GM08714 (cell line): ENCODE measurements at regions not wholly inside any gene's neighbourhood (a gene's known extent, or its start where the extent isn't known, plus 50 kb on each side); places are given as distances from the start of the nearest gene placed in this dataset.
"Not testable (repeated sequence)": the region's sequence is repeated elsewhere in the genome, so short reads cannot be mapped to it uniquely, and the experiment has no call there.

Experiments
- H3K4me3 ChIP-seq: fragments of 200-500 bp; sonication (Bioruptor generic); 2 replicates; pipeline ENCODE4 v1.5.1; 2014; ENCODE audit warnings: mild to moderate bottlenecking, low read length, inconsistent platforms
- ZNF274 ChIP-seq: IDR thresholded peaks from 2 replicates; pipeline ENCODE4 v1.6.1; 2012; ENCODE audit warnings: mild to moderate bottlenecking, low read depth, low read length

- no peak overlapping the region for H3K4me3 ChIP-seq
- TF ChIP-seq ZNF274 = no peak
Measured at GRCh38 chr6:76532647-76533046, 460.2 kb upstream of the IMPG1 start.

GRCh38 chr6:76518443-76518842, 446.0 kb upstream of the IMPG1 start:
- TF ChIP-seq ZNF274 = no peak

GRCh38 chr6:76516924-76517323, 444.5 kb upstream of the IMPG1 start:
- H3K4me3 ChIP-seq = no peak overlapping the region
- no peak for TF ChIP-seq ZNF274

More at GRCh38 chr6:76518443-76518842, 446.0 kb upstream of the IMPG1 start:
- H3K4me3 ChIP-seq = no peak overlapping the region

- H3K4me3 ChIP-seq = no peak overlapping the region
- no peak for TF ChIP-seq ZNF274
Measured at GRCh38 chr6:76510489-76510888, 438.0 kb upstream of the IMPG1 start.

- H3K4me3 ChIP-seq = no peak overlapping the region
- TF ChIP-seq ZNF274 = no peak
Measured at GRCh38 chr6:76509397-76509796, 436.9 kb upstream of the IMPG1 start.

GRCh38 chr6:76506808-76507207, 434.3 kb upstream of the IMPG1 start:
- TF ChIP-seq ZNF274 = no peak
- H3K4me3 ChIP-seq = no peak overlapping the region

GRCh38 chr6:76495909-76496308, 423.4 kb upstream of the IMPG1 start:
- TF ChIP-seq ZNF274 = no peak
- no peak overlapping the region for H3K4me3 ChIP-seq

GRCh38 chr6:76491376-76491775, 418.9 kb upstream of the IMPG1 start:
- not testable (repeated sequence) for H3K4me3 ChIP-seq

GRCh38 chr6:76490456-76490855, 418.0 kb upstream of the IMPG1 start:
- TF ChIP-seq ZNF274 = no peak
- no peak overlapping the region for H3K4me3 ChIP-seq

GRCh38 chr6:76481101-76481500, 408.6 kb upstream of the IMPG1 start:
- no peak for TF ChIP-seq ZNF274
- no peak overlapping the region for H3K4me3 ChIP-seq

- H3K4me3 ChIP-seq = no peak overlapping the region
- no peak for TF ChIP-seq ZNF274
Measured at GRCh38 chr6:76472858-76473257, 400.4 kb upstream of the IMPG1 start.

- TF ChIP-seq ZNF274 = no peak
- H3K4me3 ChIP-seq = no peak overlapping the region
Measured at GRCh38 chr6:76466286-76466685, 393.8 kb upstream of the IMPG1 start.

GRCh38 chr6:76465410-76465809, 392.9 kb upstream of the IMPG1 start:
- no peak overlapping the region for H3K4me3 ChIP-seq
- TF ChIP-seq ZNF274 = no peak

GRCh38 chr6:76453270-76453669, 380.8 kb upstream of the IMPG1 start:
- no peak for TF ChIP-seq ZNF274
- H3K4me3 ChIP-seq = no peak overlapping the region

- H3K4me3 ChIP-seq = no peak overlapping the region
- no peak for TF ChIP-seq ZNF274
Measured at GRCh38 chr6:76451926-76452709, 379.7 kb upstream of the IMPG1 start.

GRCh38 chr6:76448109-76448508, 375.6 kb upstream of the IMPG1 start:
- H3K4me3 ChIP-seq = no peak overlapping the region
- TF ChIP-seq ZNF274 = no peak

- H3K4me3 ChIP-seq = no peak overlapping the region
- no peak for TF ChIP-seq ZNF274
Measured at GRCh38 chr6:76441875-76442274, 369.4 kb upstream of the IMPG1 start.
